HT-29 (cell line): ENCODE measurements at regions not wholly inside any gene's neighbourhood (a gene's known extent, or its start where the extent isn't known, plus 50 kb on each side); places are given as distances from the start of the nearest gene placed in this dataset.
"Not testable (repeated sequence)": the region's sequence is repeated elsewhere in the genome, so short reads cannot be mapped to it uniquely, and the experiment has no call there.

Experiments
- DNase-seq: peaks from one replicate; pipeline ENCODE4 v3.0.0-alpha.2; 2015; ENCODE audit warnings: low spot score

DNA sequence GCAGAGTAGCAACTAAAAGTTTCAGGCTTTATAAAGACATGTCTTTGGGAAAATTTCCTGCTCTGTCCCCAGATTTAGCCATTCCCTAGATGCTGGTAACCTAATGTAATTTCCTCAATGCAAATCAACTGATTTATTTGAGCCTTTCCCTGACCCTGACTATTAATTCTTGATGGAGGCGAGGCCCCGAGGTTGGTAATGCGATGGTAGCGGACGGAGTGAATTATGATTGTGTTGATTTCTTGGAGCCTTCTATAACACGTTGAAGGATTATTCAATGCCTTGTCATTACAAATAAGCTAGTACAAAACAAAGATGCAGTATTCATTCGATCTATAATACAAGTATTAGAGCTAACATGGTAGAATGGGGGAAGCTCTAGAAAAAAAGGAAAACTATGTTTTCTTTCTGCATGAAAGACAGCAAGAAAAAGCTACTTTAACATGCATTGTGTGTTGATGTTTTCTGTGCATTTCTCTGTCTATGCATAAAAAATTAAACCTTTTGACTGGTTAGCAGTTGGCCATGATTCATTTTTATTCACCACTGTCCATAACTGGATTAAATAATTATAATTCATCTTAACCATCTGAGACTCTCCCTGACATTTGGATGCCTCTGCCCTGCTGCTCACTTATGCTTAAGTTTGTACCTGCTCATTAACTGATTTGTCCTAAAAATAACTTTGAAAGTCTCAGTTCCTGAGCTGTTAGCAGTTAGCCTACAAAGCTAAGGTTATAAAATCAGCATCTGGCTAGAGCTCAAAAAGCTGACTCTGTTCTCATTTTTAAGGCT, 490.2 kb upstream of the NUDT12 start:
- no peak for DNase-seq

DNA sequence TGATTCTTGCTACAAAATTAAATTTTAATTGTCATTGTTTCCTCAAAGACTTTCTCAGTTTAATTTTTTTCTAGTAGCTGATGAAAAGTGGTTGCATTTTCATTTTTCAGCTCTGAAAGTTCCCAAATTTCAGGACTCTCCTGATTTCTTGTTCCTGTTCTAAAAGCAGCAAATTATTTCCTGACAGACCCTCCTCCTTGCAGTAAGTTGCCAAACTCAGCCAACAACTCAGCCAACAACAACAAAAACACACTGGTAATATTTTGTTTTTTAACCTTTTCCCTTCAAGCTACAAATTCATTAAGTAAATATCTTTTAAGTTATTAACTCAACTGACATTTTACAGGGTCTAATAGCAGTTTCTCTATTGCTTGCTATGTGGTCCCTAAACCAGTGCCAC, 487.8 kb upstream of the NUDT12 start:
- no peak for DNase-seq

DNA sequence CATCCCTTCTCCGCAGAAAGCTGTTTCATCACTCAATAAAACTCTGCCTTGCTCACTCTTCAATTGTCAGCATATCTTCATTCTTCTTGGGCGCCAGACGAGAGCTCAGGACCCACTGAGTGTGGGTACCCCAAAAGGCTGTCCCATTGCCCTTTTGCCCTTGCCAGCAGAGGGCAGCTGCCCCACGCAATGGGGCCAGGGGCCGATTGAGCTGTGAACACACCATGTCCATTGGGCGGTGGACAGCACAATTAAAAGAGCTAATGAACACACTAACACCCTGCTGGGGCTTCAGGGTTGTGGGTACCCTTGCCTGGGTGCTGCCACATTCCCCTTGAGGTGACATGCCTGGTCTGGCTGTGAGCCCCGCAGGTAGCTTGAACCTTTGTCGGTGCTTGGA, 487.2 kb upstream of the NUDT12 start:
- no peak for DNase-seq

- DNase-seq, result no peak
Measured at GRCh38 chr5:104048231-104048630, 485.6 kb upstream of the NUDT12 start.

- no peak for DNase-seq
Measured at GRCh38 chr5:104045987-104046386, 483.4 kb upstream of the NUDT12 start.

GRCh38 chr5:104039871-104040270, 477.3 kb upstream of the NUDT12 start:
- DNase-seq, result not testable (repeated sequence)

DNA sequence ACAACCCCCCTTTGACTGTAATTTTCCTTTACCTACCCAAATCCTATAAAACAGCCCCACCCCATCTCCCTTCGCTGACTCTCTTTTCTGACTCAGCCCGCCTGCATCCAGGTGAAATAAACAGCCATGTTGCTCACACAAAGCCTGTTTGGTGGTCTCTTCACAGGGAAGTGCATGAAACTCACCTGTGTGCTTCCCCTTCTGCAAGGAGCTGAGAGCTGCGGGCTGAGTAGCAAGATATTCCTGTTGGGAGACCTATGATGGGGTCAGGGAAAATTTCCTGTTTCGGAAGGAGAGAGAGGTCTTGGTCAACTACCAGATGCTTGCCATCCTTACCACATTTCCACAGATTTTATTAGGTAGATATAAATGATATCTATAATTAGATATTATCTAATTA, 474.5 kb upstream of the NUDT12 start:
- not testable (repeated sequence) for DNase-seq

DNA sequence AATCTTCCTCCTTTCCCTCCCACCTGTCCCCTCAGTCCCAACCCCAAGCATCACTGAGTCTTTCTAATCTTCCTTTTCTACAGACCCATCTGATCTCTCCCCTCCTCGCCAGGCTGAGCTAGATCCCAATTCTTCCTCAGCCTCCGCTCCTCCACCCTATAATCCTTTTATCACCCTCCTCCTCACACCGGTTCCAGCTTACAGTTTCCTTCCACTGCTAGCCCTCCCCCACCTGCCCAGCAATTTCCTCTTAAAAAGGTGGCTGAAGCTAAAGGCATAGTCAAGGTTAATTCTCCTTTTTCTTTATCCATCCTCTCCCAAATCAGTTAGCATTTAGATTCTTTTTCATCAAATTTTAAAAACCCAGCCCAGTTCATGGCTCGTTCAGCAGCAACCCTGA, 470.6 kb upstream of the NUDT12 start:
- DNase-seq, result not testable (repeated sequence)

- no peak for DNase-seq
Measured at GRCh38 chr5:104024538-104024937, 461.9 kb upstream of the NUDT12 start.

DNA sequence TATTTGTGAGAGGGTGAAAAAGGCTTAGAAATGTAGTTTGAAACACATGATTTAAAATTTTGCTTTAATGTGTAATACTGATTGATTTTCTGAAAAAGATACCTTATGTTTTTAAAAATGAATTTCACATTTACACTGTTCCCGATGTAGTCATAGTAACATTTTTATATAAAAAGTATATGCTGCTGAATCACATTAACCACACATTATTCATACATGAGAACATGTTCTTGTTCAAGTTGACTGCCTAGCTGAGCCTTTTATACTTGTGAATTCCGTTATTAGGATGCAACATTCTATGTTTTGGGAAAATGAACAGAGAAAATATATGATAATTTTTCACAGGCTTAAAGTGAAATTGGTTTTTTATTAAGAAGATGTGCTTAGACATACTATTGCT, 461.1 kb upstream of the NUDT12 start:
- no peak for DNase-seq

DNA sequence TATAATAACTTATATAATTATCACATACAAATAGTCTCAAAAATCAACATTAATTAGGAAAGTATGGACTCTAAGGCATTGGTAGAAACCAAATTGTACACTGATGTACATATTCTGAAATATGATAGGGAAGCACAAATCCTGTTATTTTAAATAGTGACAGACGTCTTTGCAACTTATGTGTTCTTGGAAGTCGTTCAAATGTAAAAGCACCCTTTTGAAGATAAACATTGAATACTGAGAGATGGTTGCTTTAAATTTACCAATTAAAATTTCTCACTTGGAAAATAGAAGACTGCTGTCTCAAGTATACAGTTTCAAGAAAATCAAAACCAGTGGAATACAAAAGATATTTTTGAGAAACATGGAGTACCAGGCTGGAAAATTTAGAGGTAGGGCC, 457.4 kb upstream of the NUDT12 start:
- no peak for DNase-seq

DNA sequence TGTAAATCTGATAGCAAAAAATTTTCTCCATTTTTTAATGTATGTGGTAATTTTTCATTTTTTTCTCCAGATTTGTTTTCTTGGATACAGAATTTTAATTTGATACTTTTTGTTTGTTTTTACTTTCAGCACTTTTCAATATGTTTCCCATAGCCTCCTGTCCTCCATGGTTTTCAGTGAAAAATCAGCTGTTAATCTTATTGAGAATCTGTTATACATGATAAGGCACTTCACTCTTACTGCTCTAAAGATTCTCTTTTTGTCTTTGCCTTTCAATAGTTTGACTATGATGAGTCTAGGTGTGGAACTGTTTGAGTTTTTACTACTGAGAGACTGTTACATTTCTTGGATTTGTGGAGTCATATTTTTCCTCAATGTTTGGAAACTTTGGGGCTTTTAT, 455.7 kb upstream of the NUDT12 start:
- no peak for DNase-seq

DNA sequence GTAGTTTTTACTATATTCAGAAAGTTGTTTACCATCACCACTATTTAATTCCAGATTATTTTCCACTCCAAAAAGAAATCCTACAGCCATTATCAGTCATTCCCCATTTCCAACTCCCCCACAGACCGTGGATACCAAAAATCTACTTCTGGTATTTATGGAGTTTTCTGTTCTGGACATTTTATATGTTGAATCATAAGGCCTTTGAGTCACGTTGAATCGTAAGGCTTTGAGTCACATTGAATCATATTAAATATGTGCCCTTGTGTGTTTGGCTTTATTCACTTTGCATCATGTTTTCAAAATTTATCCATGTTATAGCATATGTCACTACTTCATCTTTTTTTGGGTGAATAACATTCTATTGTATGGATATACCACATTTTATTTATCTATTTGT, 454.1 kb upstream of the NUDT12 start:
- DNase-seq, result no peak

DNA sequence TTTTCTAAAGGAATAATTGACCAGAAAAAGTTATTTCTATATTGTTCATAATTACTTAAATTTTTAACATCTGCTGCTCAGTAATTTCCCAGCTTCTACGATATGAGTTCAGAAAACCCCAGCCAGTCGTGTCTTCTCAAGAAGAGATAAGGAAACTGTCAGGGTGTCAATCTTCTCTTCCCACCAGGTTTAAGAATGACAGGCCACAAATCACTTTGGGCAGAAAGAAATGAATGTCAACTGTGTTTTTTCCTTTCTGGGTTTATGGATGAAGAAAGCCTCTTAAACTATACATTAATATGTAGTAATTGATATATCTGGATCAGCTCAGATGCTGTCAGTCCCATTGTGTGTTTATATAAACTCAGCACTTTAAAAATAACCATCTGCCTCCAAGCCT, 453.2 kb upstream of the NUDT12 start:
- DNase-seq, result no peak

- DNase-seq, result not testable (repeated sequence)
Measured at GRCh38 chr5:104002783-104003182, 440.2 kb upstream of the NUDT12 start.

DNA sequence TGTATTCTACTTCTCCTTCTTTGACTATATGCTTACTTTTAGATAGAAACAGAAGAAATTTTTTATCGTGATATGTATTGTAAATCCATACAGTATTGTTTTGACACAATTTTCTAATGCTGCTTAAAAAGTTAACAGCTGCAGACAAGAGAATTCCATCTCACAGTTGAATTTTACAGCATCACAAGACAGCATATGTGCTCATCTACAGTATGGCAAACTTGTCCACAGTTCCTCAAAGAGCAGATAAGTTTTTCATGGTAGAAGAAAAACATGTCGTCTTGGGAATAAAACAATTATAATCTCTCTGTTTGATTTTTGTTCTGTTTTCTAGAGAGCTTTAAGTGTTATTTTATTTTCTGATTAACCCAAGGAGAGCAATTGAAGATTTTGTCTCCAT, 438.5 kb upstream of the NUDT12 start:
- DNase-seq, result no peak

DNA sequence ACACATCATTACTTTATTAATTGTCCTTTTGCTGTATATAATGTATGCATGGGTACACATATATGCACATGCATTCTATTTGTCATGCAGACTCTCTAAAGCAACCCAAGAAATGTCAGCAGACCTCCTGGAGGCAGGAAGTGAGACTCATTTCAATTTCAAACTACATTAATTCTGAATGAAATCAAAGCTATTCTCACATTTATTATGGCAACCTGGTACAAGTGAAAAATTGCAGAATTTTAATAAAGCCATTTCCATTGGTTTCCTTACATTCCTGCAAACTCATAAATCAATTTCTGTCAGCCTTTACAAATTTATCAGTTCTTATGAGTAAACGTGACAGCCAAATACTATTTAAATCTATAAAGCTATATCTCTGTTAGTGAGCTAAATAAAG, 430.4 kb upstream of the NUDT12 start:
- no peak for DNase-seq

GRCh38 chr5:103990064-103990463, 427.5 kb upstream of the NUDT12 start:
- DNase-seq, result no peak

GRCh38 chr5:103981592-103981991, 419.0 kb upstream of the NUDT12 start:
- no peak for DNase-seq

DNA sequence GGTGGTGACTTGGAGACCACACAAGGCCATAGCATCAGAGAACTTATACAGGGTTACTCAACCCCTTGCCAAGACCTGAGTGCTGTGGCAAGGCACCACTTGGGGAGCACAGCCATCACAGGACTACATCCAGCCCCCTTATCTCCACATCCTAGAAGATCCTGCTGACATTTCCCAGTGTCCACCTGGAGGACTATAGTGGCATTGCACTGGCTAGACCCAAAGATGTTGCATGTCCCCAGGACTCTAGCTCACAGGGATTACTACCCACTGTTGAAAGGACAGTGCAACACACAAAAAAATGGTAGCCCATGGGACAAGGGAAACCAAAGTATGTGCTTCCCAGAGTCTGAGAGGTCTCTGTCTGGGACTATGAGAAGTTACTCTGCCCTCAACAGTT, 411.1 kb upstream of the NUDT12 start:
- peak; percentile 27 for DNase-seq

- not testable (repeated sequence) for DNase-seq
Measured at GRCh38 chr5:103966295-103966694, 403.7 kb upstream of the NUDT12 start.

DNA sequence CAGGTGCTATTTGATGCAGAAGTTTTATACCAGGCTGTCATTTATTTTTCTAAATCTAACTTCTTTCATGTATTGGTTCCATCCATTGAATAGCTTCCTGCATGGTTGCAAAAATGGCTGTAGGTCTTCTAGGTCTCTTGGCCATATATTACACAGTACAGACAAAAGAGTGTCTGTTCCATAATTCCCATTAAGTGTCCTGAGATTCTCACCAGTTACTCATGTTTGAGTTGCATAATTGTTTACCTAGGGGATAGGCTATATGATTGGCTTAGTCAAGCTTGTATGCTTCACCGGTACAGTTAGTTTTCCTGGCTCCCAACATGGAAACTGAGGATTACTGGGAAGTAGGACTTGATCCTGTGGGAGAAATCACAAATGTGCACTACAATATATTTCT, 399.4 kb upstream of the NUDT12 start:
- no peak for DNase-seq

GRCh38 chr5:103953601-103954382, 391.2 kb upstream of the NUDT12 start:
- no peak for DNase-seq
